Thoracic aorta (tissue), 2 donors: ENCODE measurements at regions not wholly inside any gene's neighbourhood (a gene's known extent, or its start where the extent isn't known, plus 50 kb on each side); places are given as distances from the start of the nearest gene placed in this dataset.

Source experiments
- ATAC-seq: fragments of 150-250 bp; one replicate; pipeline ENCODE4 v1.8.0; 2017; ENCODE audit warnings: low read depth; ENCODE audit not compliant: insufficient number of reproducible peaks, low FRiP score
- DNase-seq: peaks from one replicate; pipeline ENCODE4 v3.0.0-alpha.2; 2020; ENCODE audit warnings: low spot score
- H3K27ac ChIP-seq, 2 donors: fragments of 200-600 bp; sonication (generic); 1 replicate in 1 of 2; 2 replicates in 1 of 2; pipeline ENCODE4 v1.5.1; 2016; ENCODE audit warnings: mild to moderate bottlenecking in 2 of 2, moderate library complexity in 2 of 2
- H3K27me3 ChIP-seq: fragments of 200-600 bp; sonication (generic); replicated peaks from 2 replicates; pipeline ENCODE4 v1.6.0; 2016; ENCODE audit warnings: mild to moderate bottlenecking; ENCODE audit not compliant: insufficient read depth
- H3K36me3 ChIP-seq: fragments of 200-600 bp; sonication (generic); one replicate; pipeline ENCODE4 v1.5.1; 2016
- H3K4me1 ChIP-seq, 2 donors: fragments of 200-600 bp; sonication (generic); 1 replicate in 1 of 2; 2 replicates in 1 of 2; pipeline versions ENCODE4 v1.5.1 to v1.6.0; 2016; ENCODE audit warnings: low read depth in 2 of 2, mild to moderate bottlenecking in 1 of 2; ENCODE audit not compliant: control insufficient read depth in 1 of 2
- H3K4me3 ChIP-seq: fragments of 200-600 bp; sonication (generic); 2 replicates; pipeline ENCODE4 v1.5.1; 2016; ENCODE audit warnings: mild to moderate bottlenecking
- H3K9me3 ChIP-seq: fragments of 200-600 bp; sonication (generic); 2 replicates; pipeline ENCODE4 v1.5.1; 2016
- TF ChIP-seq, protein P1 (sequence below): fragments of 200-600 bp; sonication (generic); IDR thresholded peaks from one replicate; pipeline ENCODE4 v1.5.1; 2019; ENCODE audit warnings: antibody characterized with exemption

DNA sequence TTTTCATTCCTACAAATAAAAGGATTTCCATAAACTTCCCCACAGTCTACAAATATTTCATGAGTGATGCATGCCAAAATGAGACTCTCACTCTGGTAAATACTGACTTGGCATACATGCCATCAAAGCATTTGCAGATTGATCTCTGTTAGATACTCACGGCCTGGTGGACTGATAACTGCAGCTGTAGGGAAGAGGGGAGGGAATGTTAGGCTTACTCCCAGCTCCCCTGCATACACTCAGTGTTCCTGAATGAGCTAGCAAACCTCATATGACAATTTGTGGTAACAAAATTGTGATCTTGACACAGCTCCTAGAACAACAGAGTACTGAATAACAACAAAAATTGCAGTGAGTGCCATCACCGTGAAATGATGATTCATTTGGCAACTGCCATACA lies 435.3 kb downstream of the NR2F1-AS1 start:
- Histone ChIP-seq H3K4me3 (no peak overlapping the region), H3K9me3 (no peaks in the 10 kb centered on the region), H3K27me3 (no peaks in the 10 kb centered on the region), H3K4me1 (peaks cover 0 to 13% of the 10 kb centered on the region in 2 donors), H3K27ac (no peak overlapping the region), H3K36me3 (no peaks in the 10 kb centered on the region)
- DNase-seq (no peak), ATAC-seq (no peak)
- TF ChIP-seq, protein P1, sequence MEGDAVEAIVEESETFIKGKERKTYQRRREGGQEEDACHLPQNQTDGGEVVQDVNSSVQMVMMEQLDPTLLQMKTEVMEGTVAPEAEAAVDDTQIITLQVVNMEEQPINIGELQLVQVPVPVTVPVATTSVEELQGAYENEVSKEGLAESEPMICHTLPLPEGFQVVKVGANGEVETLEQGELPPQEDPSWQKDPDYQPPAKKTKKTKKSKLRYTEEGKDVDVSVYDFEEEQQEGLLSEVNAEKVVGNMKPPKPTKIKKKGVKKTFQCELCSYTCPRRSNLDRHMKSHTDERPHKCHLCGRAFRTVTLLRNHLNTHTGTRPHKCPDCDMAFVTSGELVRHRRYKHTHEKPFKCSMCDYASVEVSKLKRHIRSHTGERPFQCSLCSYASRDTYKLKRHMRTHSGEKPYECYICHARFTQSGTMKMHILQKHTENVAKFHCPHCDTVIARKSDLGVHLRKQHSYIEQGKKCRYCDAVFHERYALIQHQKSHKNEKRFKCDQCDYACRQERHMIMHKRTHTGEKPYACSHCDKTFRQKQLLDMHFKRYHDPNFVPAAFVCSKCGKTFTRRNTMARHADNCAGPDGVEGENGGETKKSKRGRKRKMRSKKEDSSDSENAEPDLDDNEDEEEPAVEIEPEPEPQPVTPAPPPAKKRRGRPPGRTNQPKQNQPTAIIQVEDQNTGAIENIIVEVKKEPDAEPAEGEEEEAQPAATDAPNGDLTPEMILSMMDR = no peak

DNA sequence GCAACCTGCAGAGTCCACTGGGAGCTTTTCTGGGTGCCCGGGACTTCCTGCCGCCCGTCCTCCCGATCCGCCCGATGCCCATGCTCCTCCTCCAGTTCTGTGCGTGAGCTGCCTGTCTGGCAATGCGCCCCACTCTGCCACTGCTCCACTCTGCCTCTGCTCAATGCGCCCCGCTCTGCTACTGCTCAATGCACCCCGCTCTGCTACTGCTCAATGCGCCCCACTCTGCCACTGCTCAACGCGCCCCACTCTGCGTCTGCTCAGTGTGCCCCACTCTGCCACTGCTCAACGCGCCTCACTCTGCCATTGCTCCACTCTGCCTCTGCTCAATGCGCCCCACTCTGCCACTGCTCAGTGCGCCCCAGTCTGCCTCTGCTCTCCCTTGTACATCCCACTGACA lies 436.0 kb downstream of the NR2F1-AS1 start:
- no peaks in the 10 kb centered on the region for H3K9me3 ChIP-seq
- TF ChIP-seq, protein P1 = no peak
- no peak overlapping the region for H3K4me3 ChIP-seq
- H3K27ac ChIP-seq = no peak overlapping the region
- H3K4me1 ChIP-seq = peaks cover 0 to 5% of the 10 kb centered on the region in 2 donors
- H3K36me3 ChIP-seq = no peaks in the 10 kb centered on the region
- ATAC-seq (no peak), DNase-seq (no peak)
- no peaks in the 10 kb centered on the region for H3K27me3 ChIP-seq

DNA sequence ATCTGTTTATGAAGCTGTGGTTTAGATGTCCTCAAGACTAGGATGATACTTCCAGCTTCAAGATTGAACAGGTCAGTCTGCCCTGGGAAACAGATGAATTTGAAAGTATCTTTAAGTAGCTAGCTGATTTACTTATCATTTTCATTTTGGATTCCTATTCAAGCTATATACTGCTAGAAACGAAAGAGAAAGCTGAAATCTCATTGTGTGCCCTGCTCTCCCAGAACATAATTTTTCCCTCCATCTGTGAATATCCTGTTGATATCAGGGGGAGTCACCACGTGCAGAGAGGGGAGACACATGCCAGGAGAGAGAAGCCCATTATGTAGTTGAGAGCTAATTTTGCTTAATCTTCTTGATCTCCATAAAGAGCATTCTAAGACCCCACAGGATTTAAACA lies 439.1 kb downstream of the NR2F1-AS1 start:
- Histone ChIP-seq H3K27ac (no peak overlapping the region), H3K36me3 (no peaks in the 10 kb centered on the region), H3K27me3 (no peaks in the 10 kb centered on the region), H3K4me1 (peaks cover 0 to 5% of the 10 kb centered on the region in 2 donors), H3K9me3 (no peaks in the 10 kb centered on the region), H3K4me3 (no peak overlapping the region)
- DNase-seq (no peak), ATAC-seq (no peak)
- TF ChIP-seq, protein P1 = no peak

DNA sequence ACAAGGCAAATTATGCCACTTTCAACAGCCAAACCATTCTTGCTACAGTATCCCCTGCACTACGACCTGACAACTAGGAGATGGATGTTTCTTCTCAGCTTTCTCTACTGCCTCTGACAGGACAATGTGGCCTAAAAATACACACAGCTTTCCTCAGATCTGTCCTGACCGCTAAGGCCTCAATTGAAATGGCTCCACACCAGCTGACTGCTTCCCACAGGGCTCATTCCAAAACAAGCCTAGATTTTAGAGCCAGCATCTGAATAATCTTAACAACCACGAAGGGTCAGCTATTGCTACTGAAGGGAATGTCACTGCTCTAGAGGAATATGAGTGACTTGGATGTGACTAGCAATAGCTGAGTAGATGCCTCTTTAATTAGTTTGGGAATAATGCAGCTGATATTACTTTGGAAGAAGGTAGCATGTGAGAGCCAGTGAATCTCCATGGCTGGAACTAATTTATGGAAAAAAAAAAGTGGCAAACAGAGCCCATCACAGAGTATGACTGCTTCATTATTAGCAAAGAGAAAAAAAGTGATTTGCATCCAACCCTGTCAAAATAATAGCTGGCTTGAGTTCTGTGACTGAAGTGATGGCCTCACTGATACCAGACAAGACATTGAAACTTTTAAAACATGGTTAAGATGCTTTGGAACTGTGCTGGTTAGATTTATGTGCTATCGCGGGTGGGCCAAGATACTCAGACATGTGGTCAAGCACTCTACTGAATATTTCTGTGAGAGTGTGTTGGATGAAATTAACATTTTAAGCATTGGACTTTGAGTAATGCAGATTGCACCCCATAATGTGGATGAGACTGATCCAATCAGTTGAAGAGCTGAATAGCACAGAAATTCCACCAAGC lies 450.2 kb downstream of the NR2F1-AS1 start:
- no peak for ATAC-seq

DNA sequence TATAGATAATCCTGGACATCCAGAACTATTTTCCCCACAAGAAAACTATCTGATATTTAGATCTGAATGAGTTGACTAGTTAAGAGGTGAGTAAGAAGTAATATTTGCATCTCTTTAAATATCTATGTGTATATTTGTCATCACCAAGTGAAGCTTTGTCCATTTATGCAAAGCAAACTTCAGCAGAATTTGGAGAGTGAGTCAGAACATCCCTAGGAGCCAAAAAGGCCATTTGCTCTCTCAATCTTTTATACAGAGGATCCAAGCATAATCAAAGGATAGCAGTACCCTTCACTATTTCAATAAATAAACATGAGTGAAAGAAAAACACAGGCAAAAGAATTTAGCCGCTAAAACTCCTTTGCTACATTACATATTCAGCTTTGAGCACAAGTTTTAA lies 454.4 kb downstream of the NR2F1-AS1 start:
- DNase-seq (no peak), ATAC-seq (no peak)
- H3K4me3 ChIP-seq = no peak overlapping the region
- TF ChIP-seq, protein P1 = no peak
- no peaks in the 10 kb centered on the region for H3K27me3 ChIP-seq
- peaks cover 3 to 13% of the 10 kb centered on the region in 2 donors for H3K4me1 ChIP-seq
- no peak overlapping the region for H3K27ac ChIP-seq
- no peaks in the 10 kb centered on the region for H3K36me3 ChIP-seq
- no peaks in the 10 kb centered on the region for H3K9me3 ChIP-seq

More for the DNA sequence above, 450.2 kb downstream of the NR2F1-AS1 start:
- no peak overlapping the region for H3K27ac ChIP-seq
- H3K4me1 ChIP-seq = peaks cover 3 to 13% of the 10 kb centered on the region in 2 donors
- TF ChIP-seq, protein P1 = no peak
- H3K36me3 ChIP-seq = no peaks in the 10 kb centered on the region
- no peaks in the 10 kb centered on the region for H3K27me3 ChIP-seq
- no peaks in the 10 kb centered on the region for H3K9me3 ChIP-seq
- DNase-seq = no peak
- H3K4me3 ChIP-seq = no peak overlapping the region
